GM19455 (cell line): ENCODE measurements at regions not wholly inside any gene's neighbourhood (a gene's known extent, or its start where the extent isn't known, plus 50 kb on each side); places are given as distances from the start of the nearest gene placed in this dataset.

Source experiments
- ATAC-seq: cut with Tn5 transposase; IDR thresholded peaks from one replicate; pipeline ENCODE4 v1.9.1; 2021; ENCODE audit not compliant: unreplicated experiment

GRCh38 chr11:86120807-86121206 is 51.9 kb upstream of the PICALM start:
- no peak for ATAC-seq

GRCh38 chr11:86119906-86120305 is 51.0 kb upstream of the PICALM start:
- no peak for ATAC-seq

- ATAC-seq, result no peak
Measured at GRCh38 chr11:86119077-86119476, 50.2 kb upstream of the PICALM start.
